Activated CD4-positive, alpha-beta T cell treated with anti-CD3 and anti-CD28 coated beads, Interleukin-2, amount 50 U/mL, for 16 hours (primary cell): ENCODE measurements at regions not wholly inside any gene's neighbourhood (a gene's known extent, or its start where the extent isn't known, plus 50 kb on each side); places are given as distances from the start of the nearest gene placed in this dataset.
"Not testable (repeated sequence)": the region's sequence is repeated elsewhere in the genome, so short reads cannot be mapped to it uniquely, and the experiment has no call there.

Source experiments
- DNase-seq: peaks from one replicate; pipeline ENCODE4 v3.0.0-alpha.2; 2020

DNA sequence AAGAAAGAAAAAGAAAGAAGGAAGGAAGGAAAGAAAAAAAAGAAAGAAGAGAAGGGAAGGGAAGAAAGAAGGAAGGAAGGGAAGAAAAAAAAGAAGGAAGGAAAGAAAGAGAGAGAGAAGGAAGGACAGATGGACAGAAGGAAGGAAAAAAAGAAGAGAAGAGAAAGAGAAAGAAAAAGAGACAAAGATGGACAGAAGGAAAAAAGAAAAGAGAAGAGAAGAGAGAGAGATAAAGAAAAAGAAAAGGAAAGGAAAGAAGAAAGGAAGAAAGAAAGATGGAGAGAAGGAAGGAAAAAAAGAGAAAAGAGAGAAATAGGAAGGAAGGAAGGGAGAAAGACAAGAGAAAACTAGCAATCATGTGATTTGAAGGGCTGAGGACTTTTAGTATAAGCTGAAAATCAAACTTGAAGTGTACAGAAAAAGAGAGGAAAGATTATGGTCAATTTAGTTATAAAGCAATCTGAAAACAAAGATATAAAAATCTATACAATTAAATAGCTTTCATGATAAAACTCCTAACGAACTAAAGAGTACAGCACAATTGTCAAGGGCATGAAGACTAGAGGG, 115.3 kb downstream of the LTN1 start:
- no peak for DNase-seq

DNA sequence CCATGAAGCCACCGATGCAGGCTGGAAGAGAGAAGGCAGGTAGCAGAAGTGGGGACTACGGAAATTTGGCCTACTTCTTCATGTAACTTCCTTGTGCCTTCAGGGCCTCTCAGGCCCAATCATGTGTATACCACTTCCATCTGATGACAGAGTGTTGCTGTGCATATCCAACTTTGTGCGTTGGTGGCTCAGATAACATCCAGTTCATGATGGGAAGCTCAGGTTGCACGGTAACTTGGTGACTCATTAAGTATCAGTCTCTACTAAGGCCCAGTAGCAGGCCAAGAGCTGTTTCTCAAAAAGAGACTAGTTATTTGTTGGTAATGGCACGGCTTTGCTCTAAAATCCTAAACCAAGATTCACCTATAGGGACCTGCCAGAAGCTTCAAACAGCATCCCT, 117.6 kb downstream of the LTN1 start:
- no peak for DNase-seq

DNA sequence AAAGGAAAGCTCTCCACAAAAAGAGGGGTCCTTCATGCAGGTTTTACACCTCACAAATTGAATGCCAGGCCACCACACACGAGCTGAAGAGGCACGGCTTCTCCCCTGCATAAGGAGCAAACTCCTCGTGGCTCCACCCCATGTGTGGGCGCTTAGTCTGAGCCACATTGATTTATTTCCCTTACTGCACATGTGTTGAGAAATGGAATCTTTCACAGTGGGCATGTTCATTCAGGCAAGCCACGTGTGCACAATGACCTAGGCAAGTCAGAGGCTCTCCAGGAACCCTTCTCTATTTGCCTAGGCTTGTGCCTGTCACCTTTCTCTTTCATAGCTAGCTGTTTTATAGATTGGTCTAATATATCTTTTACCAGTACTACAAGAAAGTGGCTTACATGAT, 120.5 kb downstream of the LTN1 start:
- no peak for DNase-seq

DNA sequence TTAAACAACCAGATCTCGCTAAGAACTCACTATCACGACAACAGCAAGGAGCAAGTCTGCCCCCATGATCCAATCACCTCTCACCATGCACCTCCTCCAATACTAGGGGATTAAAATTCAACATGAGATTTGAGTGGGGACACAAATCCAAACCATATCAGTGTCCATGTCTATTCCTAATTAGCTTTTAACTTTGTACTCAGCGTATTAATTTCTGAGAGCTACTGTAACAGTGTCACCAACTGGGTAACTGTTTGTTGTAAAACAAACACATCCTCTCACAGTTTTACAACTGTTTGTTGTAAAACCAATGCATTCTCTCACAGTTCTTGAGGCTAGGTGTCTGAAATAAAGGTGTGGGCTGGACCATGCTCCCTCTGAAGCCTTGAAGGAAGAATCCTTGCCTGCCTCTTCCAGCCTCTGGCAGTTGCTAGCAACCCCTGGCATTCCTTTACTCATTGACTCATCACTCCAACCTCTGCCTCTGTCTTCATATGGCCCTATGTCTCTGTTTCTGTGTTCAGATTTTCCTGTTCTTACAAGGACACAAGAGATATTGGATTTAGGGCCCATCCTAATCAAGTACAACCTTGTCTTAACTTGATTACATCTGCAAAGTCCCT, 121.2 kb downstream of the LTN1 start:
- no peak for DNase-seq

DNA sequence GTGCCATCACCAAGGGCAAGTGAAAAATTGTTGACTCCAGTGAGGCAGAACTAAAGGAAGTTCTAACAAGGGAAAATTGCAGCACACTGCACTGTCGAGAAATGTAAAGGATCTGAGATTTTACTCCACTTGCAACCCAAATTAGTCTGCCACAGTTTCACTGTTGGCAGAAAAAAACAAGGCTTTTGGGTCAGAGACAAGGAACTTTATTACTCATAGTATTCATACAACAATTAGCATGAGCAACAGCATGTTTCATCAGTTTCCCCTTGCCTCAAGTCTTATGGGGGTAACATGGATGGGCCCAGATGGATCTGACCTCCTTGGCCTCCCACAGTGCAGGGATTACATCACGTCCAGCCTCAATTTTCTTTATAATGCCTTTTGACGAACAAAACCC, 125.3 kb downstream of the LTN1 start:
- DNase-seq, result no peak

DNA sequence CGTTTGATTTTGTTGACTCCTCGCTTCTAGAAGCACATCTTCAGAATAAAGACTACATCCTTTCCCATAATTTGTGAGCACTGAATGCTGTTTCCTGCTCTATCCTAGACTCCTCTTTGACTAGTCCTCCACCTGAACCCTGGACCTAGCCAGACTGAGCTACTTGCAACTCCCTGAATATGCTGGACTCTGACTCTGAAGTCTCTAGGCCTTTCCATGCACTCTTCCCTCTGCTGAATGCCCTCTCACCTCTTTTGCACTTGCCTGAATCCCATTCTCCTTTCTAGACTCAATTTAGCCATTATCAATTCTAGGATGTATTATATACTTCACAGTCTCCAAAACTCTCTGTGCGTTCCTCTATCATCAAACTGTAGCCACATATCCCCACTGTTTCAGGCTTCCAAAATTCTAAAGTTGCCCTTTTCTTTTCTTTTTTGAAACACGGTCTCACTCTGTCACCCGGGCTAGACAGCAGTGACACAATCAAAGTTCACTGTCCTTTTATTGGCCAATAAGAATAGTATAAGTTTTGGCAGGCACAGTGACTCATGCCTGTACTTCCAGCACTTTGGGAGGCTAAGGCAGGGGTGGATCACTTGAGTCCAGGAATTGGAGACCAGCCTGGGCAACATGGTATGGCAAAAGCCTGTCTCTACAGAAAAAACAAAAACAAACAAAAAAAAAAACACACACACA, 127.0 kb downstream of the LTN1 start:
- DNase-seq, result no peak

DNA sequence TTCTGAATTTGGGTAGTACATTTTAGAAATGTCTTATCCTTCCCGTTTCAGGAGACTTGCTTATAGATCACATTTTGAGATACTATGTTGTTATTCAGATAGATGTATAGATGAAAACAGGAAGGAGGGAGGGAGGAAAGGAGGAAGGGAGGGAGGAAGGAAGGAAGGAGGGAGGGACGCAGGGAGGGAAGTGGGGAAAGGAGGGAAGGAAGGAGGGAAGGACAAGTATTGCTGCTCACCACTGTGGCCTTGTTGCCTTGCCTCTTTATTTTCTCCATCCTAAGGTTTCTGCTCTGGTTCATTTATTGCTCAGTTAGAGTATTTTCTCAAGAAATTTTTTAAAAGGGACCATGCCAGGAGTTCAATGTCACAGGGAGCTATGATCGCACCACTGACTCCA, 134.3 kb downstream of the LTN1 start:
- no peak for DNase-seq

DNA sequence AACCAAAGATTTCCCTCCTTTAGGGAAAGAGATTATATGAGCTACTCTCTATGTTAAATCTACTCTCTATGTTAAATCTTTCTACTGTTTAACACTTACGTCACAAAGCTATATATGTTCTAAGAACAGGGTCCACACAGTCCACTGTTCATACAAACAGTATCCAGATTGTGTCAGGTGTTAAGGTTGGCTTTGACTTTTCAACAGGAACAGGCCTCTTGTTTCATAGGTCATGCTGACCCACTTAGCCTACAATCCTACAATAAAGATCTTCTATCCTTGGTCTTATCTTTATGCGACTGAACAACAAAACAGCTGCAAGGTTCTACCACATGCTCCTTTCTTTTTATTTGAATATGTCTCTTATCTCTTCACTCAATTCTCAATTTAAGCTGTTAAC, 134.9 kb downstream of the LTN1 start:
- no peak for DNase-seq

DNA sequence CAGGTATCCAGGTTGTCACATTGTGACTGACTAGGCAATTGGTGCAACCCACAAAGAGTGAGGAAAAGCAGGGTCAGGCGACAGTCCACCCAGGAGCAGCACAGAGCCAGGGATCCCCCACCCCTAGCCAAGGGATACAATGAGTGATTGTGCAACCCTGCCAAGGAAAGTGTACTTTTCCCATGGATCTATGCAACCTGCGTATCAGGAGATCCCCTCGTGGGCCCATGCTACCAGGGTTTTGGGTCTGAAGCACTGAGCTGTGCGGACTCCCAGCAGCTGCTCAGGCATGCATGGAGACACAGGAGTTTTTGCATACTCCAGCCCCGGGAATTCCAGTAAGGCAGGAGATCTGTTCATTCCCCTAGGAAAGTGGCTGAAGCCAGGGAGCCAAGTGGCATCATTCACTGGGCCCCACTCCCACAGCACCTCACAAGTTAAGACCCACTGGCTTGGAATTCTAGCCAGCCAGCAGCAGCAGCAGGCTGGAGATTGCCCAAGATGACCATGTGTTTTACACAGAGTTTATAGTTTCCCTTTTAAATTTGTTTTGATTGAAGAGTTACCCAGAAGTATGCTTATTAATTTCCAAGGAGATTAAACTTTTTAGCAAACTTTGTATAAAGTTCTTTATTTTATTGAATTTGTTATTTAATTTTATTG, 136.0 kb downstream of the LTN1 start:
- no peak for DNase-seq

DNA sequence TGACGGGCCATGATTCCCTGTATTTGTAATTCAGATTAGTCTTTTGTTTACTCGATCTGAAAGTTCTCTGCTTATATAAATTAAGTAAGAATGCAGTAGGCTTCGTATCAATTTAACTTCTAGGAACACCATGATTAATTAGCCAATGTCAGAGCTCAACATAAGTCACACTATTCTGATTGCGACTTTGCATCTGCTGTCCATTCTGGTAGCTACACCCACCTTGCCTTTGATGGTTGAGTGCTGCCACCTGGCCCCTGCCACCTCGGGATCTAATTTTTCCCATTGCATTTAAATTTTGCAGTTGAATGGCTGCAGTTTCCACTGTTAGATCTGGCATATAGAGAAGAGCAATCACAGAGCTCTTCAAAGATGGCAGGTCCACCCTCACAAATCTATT, 140.0 kb downstream of the LTN1 start:
- DNase-seq, result no peak

DNA sequence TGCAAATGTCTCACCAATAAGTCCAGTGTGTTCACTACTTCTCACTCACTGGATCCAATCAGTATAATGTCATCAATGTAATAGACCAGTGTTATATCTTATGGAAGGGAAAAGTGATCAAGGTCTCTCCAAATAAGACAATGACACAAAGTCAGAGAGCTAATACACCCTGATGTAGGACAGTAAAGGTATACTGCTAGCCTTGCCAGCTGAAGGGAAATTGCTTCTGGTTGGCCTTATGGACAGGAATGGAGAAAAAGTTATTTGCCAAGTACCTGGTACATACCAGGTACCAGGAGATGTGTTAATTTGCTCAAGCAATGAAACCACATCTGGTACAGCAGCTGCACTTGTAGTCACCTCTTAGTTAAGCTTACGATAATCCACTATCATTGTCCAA, 141.0 kb downstream of the LTN1 start:
- no peak for DNase-seq

DNA sequence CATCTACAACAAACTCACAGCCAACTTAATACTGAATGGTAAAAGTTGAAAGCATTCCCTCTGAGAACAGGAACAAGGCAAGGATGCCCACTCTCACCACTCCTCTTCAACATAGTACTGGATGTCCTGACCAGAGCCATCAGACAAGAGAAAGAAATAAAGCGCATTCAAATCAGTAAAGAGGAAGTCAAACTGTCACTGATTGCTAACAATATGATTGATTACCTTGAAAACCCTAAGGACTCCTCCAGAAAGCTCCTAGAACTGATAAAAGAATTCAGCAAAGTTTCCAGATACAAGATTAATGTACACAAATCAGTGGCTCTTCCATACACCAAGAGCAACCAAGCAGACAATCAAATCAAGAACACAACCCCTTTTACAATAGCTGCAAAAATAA, 153.4 kb downstream of the LTN1 start:
- not testable (repeated sequence) for DNase-seq

DNA sequence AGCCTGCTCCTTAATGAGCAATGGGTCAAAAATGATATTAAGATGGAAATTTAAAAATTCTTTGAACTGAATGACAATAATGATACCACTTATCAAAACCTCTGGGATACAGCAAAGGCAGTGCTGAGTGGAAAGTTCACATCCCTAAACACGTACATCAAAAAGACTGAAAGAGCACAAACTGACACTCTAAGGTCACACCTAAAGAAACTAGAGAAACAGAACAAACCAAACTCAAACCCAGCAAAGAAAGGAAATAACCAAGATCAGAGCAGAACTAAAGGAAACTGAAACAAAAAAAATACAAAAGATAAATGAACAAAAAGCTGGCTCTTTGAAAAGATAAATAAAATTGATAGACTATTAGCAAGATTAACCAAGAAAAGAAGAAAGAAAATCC, 155.3 kb downstream of the LTN1 start:
- DNase-seq, result peak; percentile 23

DNA sequence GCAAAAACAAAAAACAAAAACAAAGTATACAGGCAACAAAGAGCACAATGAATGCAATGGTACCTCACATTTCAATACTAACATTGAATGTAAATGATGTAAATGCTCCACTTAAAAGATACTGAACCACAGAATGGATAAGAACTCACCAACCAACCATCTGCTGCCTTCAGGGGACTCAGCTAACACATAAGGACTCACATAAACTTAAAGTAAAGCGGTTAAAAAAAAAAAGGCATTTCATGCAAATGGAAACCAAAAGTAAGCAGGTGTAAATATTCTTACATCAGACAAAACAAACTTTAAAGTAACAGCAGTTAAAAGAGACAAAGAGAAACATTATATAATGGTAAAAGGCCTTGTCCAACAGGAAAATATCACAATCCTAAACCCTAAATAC, 156.1 kb downstream of the LTN1 start:
- not testable (repeated sequence) for DNase-seq

DNA sequence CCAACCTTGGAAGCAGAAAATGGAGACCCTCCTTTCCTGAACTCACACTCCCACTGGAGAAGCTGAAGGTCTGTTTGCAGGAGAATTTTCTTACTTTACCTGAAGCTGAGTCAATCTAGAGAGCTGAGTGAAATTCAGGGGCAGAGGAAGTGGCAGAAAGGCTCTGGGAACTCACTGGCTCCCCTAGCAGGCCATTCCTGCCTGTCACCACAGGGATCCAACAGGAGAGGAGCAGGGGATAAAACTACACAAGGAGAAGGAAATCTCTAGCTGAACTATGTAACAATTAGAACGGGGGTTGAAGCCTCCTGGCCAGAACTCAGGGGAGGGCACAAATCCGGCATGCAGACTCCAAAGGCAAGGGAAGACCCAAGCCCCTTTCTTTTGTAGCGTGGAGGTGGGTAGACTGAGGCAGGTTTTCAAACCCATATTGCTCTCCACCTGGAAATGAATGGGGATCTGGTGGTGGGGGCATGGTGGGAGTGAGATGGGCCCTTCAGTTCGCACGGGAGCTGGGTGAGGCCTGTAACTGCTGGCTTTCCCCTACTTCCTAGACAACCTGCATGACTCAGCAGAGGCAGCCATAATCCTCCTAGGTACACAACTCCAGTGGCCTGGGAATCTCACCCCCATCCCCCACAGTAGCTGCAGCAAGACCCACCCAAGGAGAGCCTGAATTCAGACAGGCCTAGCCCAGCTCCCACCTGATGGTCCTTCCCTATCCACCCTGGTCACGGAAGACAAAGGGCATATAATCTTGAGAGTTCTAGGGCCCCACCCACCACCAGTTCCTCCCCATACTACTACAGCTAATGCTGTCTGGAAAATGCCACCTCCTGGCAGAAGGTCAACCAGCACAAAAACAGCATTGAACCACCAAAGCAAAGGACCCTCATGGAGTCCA, 158.1 kb downstream of the LTN1 start:
- no peak for DNase-seq

DNA sequence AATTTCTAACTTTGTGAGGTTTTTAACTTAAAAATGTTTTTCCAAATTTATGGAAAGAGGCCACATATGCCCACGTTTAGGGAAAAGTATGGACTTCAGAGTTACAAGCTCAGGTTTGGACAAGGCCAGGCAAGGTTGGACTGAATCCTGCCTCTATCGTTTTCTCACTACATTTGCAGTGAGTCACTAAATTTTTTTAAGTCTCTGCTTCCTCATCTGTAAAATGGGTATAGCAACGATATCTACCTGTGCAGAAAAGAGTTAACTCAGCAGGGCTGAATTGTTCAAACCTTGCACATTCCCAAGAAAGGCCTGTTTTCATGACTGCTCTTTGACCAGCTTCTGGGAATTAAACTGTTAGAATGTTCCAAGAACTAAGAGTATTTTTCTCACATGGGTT, 159.1 kb downstream of the LTN1 start:
- no peak for DNase-seq

DNA sequence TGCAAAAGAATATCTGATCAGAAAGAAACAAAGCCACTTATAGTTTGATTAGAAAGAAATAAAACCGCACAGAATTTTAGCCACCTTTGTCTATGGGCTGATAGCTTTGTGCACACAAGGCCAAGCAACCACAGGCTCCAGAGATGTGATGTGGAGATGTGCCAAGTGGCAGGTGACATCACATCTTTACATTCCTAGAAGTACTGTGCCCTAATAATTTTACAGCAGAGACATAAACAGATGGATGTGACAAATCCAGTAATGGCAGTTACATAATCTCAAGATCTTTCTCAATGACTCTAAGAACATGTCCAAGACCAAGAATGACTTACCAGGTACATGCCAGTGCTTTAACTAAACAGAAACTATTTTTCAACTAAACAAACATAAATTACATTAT, 159.5 kb downstream of the LTN1 start:
- no peak for DNase-seq

DNA sequence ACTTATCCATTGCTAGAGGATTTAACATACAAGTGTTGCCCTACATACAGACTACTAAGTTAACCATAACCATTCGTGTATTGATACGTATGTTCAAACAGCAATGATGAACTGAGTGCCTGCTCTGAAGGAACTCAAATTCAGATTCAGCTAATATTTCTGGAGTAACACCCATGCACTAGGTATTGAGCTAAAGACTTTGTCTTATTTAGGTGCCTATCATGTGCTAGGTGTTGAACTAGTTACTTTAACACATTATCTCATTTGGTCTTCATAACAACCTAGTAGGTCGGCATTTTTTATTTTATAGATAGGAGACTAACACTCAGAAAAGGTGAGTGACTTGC, 160.0 kb downstream of the LTN1 start:
- DNase-seq, result no peak

DNA sequence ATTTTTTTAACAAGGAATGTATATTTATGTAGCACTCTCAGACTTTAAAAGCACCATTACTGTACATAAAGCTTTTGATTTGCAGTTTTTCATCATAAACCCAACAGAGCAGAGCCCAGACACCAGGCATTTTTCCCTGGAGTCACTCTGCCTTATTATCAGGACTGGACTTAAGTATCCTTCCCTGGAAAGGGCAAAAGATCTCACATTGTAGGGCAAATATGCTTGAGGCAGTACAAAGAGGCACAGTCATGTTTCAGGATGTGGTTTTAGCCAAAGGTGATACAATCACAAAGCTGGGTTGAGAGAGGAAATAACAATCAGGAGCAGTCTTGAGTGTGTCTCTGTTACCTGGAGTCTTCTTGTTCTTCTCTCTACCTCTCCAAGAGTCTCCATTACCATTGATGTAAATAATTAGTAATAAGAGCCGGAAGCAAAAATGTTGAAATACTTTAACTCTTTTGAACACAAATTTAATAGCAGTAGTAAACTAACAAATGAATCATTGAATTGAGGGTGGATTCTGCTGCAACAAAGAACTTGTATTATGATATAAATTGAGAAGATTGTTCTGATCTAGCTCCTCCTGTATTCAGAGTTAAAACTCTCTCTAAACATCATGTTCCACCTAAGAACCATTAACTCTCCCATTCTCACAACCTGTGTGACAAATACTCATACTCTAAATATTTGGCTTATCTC, 160.5 kb downstream of the LTN1 start:
- peak; percentile 75 for DNase-seq

DNA sequence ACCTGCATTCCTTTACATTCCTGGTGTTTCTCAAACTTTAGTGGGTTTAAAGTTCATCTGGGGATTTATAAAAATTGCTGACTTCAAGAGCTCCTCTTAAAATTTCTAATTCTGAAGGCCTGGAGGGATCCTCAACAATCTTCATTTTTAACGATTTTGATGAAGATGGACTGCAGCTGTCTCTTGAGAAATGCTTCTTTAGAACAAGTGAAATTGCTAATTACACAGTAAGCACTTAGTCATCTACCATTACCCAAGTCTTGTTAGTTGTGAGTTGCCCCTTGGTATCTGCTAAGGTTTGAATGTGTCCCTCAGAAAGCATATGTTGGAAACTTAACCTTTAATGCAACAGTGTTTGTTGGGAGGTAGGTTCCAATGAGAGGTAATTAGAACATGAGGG, 163.7 kb downstream of the LTN1 start:
- DNase-seq, result no peak

DNA sequence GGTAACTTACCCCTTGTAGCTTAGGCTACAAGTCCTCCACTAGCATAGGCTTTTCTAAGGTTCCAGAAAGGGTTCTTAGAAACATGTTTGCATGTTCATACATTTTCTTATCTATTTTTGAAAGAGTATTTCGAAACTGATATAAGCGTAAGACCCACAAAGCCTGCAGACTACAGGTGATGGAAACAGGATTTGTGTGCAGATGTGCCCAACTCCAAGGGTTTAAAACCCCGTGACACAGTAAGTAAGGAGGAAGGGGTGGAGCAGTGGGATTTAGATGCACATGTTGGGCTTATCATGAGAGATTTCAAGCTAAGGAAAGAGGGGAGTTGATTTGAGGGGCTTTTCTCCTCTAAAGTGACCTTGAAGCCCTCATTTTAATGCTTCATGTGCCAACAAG, 164.7 kb downstream of the LTN1 start:
- DNase-seq, result no peak

DNA sequence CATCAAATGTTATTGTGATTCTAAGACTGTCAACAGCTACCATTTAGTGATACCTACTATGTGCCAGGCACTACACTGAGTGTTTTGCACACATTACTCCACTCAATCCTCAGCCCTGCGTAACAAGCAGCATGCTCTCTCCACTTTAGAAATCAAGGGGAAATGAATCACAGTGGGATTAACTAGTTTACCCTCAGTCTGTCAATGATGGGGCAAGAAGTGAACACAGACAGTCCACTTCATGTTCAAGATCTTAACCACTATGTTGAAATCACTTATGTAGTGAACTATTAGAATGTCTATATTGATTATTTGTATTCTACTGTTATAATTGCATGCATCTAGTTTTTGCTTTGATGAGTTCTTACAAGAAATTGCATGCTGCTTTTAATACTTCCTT, 165.3 kb downstream of the LTN1 start:
- DNase-seq, result no peak

DNA sequence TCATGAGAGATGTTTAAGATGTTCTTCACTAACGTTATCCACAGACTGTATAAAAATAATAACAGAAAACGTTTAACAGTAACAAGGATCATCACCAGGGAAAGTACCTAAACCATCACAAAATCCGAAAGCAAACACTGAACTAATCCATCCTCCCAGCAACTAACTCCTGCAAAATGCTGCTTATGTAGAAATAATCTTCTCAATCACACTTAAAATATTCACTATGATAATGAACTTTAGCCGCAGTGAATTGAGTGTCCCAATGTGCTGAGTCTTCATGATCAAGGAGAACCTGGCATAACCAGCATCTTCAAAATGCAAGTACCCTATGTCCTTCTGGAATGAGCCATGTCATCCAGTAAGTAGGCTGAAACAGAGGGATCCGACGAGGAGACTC, 166.1 kb downstream of the LTN1 start:
- no peak for DNase-seq
